ENCODE measurements at regions not wholly inside any gene's neighbourhood (a gene's known extent, or its start where the extent isn't known, plus 50 kb on each side); places are given as distances from the start of the nearest gene placed in this dataset.

DNA sequence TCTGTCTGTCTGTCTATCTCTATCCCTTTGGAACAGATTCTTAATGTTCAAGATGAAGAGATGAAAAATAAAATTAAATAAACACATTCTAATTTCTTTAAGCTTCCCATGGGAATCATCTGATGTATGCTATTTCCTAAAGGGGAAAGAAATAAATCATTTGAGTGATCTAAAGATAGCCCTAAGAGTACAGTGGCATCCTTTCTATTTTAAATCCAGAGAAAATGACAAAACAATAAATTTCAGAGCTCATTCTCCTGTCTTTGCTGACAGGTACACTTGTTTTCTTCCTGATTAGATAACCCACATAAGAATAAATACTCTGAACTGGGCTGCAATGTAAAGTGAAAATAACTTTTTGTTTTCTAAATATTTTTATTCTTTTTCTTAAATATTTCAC is 550.4 kb downstream of the JRKL start:
- H4K91ac ChIP-seq (ENCODE audit: insufficient read depth, low read depth, low read length), result no peak overlapping the region
- H3K23ac ChIP-seq (ENCODE audit: low read depth, low read length), result no peak overlapping the region
- intact Hi-C loops (cut with micrococcal nuclease) (no loop called here), in situ Hi-C loops (cut with MboI; ENCODE audit: low sequenced_read_pairs) (no loop called here), dilution Hi-C loops (cut with HindIII; ENCODE audit: low sequenced_read_pairs, unreplicated experiment) (no loop called here)
- no peaks in the 10 kb centered on the region for H3K27me3 ChIP-seq (ENCODE audit: control insufficient read depth, insufficient read depth, low read length)
- H2AK9ac ChIP-seq (replicated peaks; ENCODE audit: low read depth, low read length, poor library complexity), result no peak overlapping the region
- no peak overlapping the region for H3K18ac ChIP-seq (ENCODE audit: low read depth, low read length)
- H3K9me3 ChIP-seq (ENCODE audit: control insufficient read depth, insufficient read depth, low read length), result 0 out of 2 replicates have a peak, but pooled peaks cover 4% of the 10 kb centered on the region
- H3K9me1 ChIP-seq (ENCODE audit: insufficient read depth, low read length), result no peaks in the 10 kb centered on the region
- H3K4me1 ChIP-seq (ENCODE audit: control insufficient read depth, insufficient read depth, low read length), result no peaks in the 10 kb centered on the region
- no peak overlapping the region for H4K8ac ChIP-seq (ENCODE audit: low read depth in 2 of 2, low read length in 2 of 2)
- ChIA-PET POLR2A (ENCODE audit: unreplicated experiment) (no interaction called here), CTCF (no interaction called here)
- no peak overlapping the region for H2AFZ ChIP-seq (replicated peaks; ENCODE audit: low read length, poor library complexity)
- H2AK5ac ChIP-seq (ENCODE audit: low read depth, low read length), result no peak overlapping the region
- no peak overlapping the region for H3K56ac ChIP-seq (ENCODE audit: extremely low read depth, insufficient read depth, low read length)
- H3K79me1 ChIP-seq (ENCODE audit: low read depth in 1 of 2, low read length in 2 of 2), result no peaks in the 10 kb centered on the region
- no peak overlapping the region for H3K14ac ChIP-seq (replicated peaks; ENCODE audit: low read depth, low read length)
- TF ChIP-seq CHD1 (IDR thresholded peaks at IDR 0.05; ENCODE audit: low read depth, low read length) (no peak), BHLHE40 (IDR thresholded peaks at IDR 0.05; ENCODE audit: low read depth, low read length) (no peak), MAZ (IDR thresholded peaks at IDR 0.05; ENCODE audit: borderline replicate concordance, low read depth, low read length) (no peak), SMC3 (IDR thresholded peaks at IDR 0.05; ENCODE audit: low read depth, low read length) (no peak), CEBPB (IDR thresholded peaks at IDR 0.05; ENCODE audit: low read depth, low read length) (no peak), FOS (IDR thresholded peaks at IDR 0.05; ENCODE audit: low read depth, low read length) (no peak), RFX5 (IDR thresholded peaks at IDR 0.05; ENCODE audit: low read depth, low read length) (no peak), RAD21 (IDR thresholded peaks at IDR 0.05; ENCODE audit: low read length) (no peak), NFE2L2 (IDR thresholded peaks at IDR 0.05; ENCODE audit: low read depth, low read length) (no peak), RCOR1 (IDR thresholded peaks at IDR 0.05; ENCODE audit: insufficient replicate concordance, low read length) (no peak), POLR2A (IDR thresholded peaks at IDR 0.05; ENCODE audit: low read depth, low read length) (no peak)
- TF ChIP-seq, protein P1, sequence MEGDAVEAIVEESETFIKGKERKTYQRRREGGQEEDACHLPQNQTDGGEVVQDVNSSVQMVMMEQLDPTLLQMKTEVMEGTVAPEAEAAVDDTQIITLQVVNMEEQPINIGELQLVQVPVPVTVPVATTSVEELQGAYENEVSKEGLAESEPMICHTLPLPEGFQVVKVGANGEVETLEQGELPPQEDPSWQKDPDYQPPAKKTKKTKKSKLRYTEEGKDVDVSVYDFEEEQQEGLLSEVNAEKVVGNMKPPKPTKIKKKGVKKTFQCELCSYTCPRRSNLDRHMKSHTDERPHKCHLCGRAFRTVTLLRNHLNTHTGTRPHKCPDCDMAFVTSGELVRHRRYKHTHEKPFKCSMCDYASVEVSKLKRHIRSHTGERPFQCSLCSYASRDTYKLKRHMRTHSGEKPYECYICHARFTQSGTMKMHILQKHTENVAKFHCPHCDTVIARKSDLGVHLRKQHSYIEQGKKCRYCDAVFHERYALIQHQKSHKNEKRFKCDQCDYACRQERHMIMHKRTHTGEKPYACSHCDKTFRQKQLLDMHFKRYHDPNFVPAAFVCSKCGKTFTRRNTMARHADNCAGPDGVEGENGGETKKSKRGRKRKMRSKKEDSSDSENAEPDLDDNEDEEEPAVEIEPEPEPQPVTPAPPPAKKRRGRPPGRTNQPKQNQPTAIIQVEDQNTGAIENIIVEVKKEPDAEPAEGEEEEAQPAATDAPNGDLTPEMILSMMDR (conservative IDR thresholded peaks at IDR 0.05; ENCODE audit: low read depth, low read length), result no peak
- TF ChIP-seq, protein P2, sequence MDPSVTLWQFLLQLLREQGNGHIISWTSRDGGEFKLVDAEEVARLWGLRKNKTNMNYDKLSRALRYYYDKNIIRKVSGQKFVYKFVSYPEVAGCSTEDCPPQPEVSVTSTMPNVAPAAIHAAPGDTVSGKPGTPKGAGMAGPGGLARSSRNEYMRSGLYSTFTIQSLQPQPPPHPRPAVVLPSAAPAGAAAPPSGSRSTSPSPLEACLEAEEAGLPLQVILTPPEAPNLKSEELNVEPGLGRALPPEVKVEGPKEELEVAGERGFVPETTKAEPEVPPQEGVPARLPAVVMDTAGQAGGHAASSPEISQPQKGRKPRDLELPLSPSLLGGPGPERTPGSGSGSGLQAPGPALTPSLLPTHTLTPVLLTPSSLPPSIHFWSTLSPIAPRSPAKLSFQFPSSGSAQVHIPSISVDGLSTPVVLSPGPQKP (IDR thresholded peaks at IDR 0.05; ENCODE audit: borderline replicate concordance, low read depth, low read length), result no peak
- TF ChIP-seq, protein P3, sequence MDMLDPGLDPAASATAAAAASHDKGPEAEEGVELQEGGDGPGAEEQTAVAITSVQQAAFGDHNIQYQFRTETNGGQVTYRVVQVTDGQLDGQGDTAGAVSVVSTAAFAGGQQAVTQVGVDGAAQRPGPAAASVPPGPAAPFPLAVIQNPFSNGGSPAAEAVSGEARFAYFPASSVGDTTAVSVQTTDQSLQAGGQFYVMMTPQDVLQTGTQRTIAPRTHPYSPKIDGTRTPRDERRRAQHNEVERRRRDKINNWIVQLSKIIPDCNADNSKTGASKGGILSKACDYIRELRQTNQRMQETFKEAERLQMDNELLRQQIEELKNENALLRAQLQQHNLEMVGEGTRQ (IDR thresholded peaks at IDR 0.05; ENCODE audit: low read depth, low read length), result no peak
- H3K36me3 ChIP-seq (ENCODE audit: control insufficient read depth, insufficient read depth, low read length), result no peaks in the 10 kb centered on the region
- H2BK20ac ChIP-seq (ENCODE audit: low read depth, low read length), result no peak overlapping the region
- H3K27ac ChIP-seq (ENCODE audit: insufficient read depth, low read length), result no peak overlapping the region
- H2BK15ac ChIP-seq (ENCODE audit: low read depth, low read length), result no peak overlapping the region
- DNase-seq, result no peak
- no peak for ATAC-seq (ENCODE audit: low read depth)
- H2BK120ac ChIP-seq (ENCODE audit: low read depth, low read length), result no peak overlapping the region
- H3K4me2 ChIP-seq (ENCODE audit: low read depth, low read length), result no peak overlapping the region
- H2BK5ac ChIP-seq (ENCODE audit: low read depth, low read length, poor library complexity, severe bottlenecking), result no peak overlapping the region
- BruUV-seq (replicated peaks), result no TSS peak
- no peak overlapping the region for H4K5ac ChIP-seq (ENCODE audit: low read depth, low read length)
- no peaks in the 10 kb centered on the region for H4K20me1 ChIP-seq (ENCODE audit: insufficient read depth, low read length)
- H3K9ac ChIP-seq (ENCODE audit: low read depth, low read length), result no peak overlapping the region
- no peak overlapping the region for H3K4me3 ChIP-seq (ENCODE audit: insufficient read depth, low read depth, low read length)
- H3K4ac ChIP-seq (ENCODE audit: low read depth, low read length), result no peak overlapping the region

Measured in IMR-90 (cell line).